ENCODE measurements at regions not wholly inside any gene's neighbourhood (a gene's known extent, or its start where the extent isn't known, plus 50 kb on each side); places are given as distances from the start of the nearest gene placed in this dataset.

DNA sequence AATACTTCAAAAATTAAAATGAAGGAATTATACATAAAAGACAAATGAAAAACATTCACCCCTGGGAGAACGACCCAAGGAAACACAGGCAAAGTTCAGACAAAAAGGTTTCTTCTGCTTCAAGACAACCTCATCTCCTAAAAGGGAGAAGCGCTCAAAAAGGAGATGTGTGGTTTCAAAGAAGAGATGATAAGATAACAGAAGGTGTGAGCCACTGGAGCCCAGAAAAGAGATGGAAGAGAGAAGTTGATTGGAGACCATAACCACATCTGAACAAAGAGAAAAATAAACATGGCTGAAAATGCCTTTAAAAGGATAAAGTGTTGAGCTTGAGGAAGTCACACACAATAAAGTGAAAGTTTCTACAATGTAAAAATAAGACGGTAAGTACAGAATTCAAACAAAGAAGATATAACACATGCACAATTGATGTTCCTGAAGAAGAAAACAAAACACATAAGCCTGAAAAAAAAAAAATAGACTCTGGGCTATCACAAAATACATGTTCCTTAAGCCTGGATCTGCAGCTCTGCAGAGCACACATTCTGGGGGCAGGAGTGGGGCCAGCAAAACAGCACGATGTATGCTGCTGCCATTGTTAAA is 51.6 kb upstream of the C14orf180 start:
- no CpG with 5 or more reads among the region's 4 CpGs for WGBS (ENCODE audit: insufficient coverage)
- no peak overlapping the region for H3K4me3 ChIP-seq (ENCODE audit: low read length)
- DNase-seq = no peak
- H3K36me3 ChIP-seq (ENCODE audit: control insufficient read depth, insufficient read depth, low read length) = no peaks in the 10 kb centered on the region
- peaks cover 11% of the 10 kb centered on the region for H3K9me3 ChIP-seq (replicated peaks; ENCODE audit: control insufficient read depth, low read depth, low read length)
- no peak overlapping the region for H3K27ac ChIP-seq (ENCODE audit: low read length)
- H3K27me3 ChIP-seq (ENCODE audit: control insufficient read depth, insufficient read depth, low read length) = no peaks in the 10 kb centered on the region
- H3K4me1 ChIP-seq (ENCODE audit: control insufficient read depth, insufficient read depth, low read length) = no peaks in the 10 kb centered on the region

DNA sequence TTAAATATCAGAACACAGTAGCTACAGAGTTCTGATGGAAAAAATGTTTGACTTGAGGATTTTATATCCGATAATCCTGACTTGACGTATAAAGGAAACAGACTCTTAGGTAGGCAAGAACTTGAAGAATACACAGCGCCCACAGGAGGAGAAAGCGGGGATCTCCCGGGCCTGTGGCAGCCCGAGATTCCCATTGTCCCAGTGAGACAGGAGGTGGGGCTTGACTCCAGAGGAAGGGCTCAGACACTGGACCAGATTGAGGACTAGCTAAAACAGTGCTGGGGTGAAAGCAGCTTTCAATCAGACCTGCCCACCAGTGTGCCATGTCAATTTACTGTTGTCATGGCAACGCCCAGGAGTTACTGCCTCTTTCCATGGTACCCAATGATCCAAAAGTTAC is 51.1 kb upstream of the C14orf180 start:
- Histone ChIP-seq H3K36me3 (ENCODE audit: control insufficient read depth, insufficient read depth, low read length) (no peaks in the 10 kb centered on the region), H3K4me1 (ENCODE audit: control insufficient read depth, insufficient read depth, low read length) (no peaks in the 10 kb centered on the region), H3K9me3 (replicated peaks; ENCODE audit: control insufficient read depth, low read depth, low read length) (peaks cover 11% of the 10 kb centered on the region), H3K27ac (ENCODE audit: low read length) (no peak overlapping the region), H3K27me3 (ENCODE audit: control insufficient read depth, insufficient read depth, low read length) (no peaks in the 10 kb centered on the region), H3K4me3 (ENCODE audit: low read length) (no peak overlapping the region)
- 83% methylated on average over 7 of the region's 7 CpGs for WGBS (ENCODE audit: insufficient coverage)
- no peak for DNase-seq

Measured in muscle of leg (tissue), 3 donors.